ENCODE measurements at regions not wholly inside any gene's neighbourhood (a gene's known extent, or its start where the extent isn't known, plus 50 kb on each side); places are given as distances from the start of the nearest gene placed in this dataset.
A peak's percentile ranks its signal among the peaks of the same experiment; 100 is the strongest.

DNA sequence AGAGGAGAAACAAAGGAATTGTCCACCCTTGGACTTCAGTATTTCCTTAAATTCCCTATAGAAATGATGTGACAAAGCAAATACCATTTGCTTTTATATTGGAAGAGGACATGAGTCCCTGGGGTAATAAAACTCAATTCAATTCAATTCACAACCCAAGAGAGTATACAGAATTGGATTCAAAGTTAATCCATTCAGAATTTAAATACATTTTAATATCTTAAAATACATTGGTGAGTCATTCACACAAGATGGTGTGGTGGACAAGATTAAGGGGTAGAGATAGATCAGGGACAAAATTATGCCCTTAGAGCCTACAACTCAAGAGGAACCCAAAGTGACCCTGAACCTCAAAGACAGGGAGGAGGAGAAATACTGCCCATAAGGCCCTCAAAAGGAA lies 495.0 kb upstream of the TMPO start:
- no peak overlapping the region for H3K4me3 ChIP-seq (ENCODE audit: low read depth, low read length)
- TF ChIP-seq, protein P1, sequence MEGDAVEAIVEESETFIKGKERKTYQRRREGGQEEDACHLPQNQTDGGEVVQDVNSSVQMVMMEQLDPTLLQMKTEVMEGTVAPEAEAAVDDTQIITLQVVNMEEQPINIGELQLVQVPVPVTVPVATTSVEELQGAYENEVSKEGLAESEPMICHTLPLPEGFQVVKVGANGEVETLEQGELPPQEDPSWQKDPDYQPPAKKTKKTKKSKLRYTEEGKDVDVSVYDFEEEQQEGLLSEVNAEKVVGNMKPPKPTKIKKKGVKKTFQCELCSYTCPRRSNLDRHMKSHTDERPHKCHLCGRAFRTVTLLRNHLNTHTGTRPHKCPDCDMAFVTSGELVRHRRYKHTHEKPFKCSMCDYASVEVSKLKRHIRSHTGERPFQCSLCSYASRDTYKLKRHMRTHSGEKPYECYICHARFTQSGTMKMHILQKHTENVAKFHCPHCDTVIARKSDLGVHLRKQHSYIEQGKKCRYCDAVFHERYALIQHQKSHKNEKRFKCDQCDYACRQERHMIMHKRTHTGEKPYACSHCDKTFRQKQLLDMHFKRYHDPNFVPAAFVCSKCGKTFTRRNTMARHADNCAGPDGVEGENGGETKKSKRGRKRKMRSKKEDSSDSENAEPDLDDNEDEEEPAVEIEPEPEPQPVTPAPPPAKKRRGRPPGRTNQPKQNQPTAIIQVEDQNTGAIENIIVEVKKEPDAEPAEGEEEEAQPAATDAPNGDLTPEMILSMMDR (conservative IDR thresholded peaks at IDR 0.05; ENCODE audit: low read depth, low read length) = no peak
- DNase-seq (ENCODE audit: low read depth) = no peak

GRCh38 chr12:98022961-98023360 lies 492.4 kb upstream of the TMPO start:
- DNase-seq (ENCODE audit: low read depth) = peak; percentile 20
- TF ChIP-seq, protein P1 (conservative IDR thresholded peaks at IDR 0.05; ENCODE audit: low read depth, low read length) = no peak
- no peak overlapping the region for H3K4me3 ChIP-seq (ENCODE audit: low read depth, low read length)

GRCh38 chr12:98037401-98038140 lies 477.8 kb upstream of the TMPO start:
- H3K4me3 ChIP-seq (ENCODE audit: low read depth, low read length) = no peak overlapping the region
- TF ChIP-seq, protein P1 (conservative IDR thresholded peaks at IDR 0.05; ENCODE audit: low read depth, low read length) = no peak
- no peak for DNase-seq (ENCODE audit: low read depth)

DNA sequence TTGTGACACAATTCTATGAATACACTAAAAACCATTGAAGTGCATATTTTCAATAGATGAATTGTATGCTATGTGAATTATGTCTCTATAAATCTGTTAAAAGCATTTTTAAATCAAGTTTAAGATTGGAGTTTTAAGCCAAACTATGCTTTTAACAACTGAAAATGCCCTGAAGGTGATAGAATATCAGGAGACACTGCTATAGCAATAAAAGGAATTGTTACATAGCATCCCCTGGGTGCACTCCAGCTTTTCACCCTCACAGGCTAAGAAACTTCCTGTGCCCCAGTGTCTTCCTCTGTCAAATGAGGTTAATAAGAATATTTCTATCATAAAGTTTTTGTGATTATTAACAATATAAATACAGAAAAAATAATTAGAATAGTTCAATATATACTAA lies 472.7 kb upstream of the TMPO start:
- TF ChIP-seq, protein P1 (conservative IDR thresholded peaks at IDR 0.05; ENCODE audit: low read depth, low read length) = no peak
- DNase-seq (ENCODE audit: low read depth) = no peak
- no peak overlapping the region for H3K4me3 ChIP-seq (ENCODE audit: low read depth, low read length)

DNA sequence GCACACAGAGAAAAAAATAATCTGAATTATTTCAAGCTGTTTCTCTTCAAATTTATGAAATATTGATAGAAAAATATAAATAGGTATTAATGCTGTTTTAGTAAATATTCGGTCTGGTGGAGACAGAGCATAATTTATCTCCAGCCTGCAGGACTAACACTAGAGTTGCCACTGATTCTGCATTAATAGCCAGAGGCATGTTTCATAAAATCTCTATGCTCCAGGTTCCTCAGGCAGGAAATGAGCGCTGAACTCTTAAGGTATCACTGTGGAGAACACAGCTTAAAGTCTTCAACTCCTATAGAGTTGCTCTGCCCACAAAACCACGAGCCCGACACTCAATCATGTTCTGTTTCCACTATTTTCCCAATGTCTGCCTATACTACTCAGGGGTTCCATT lies 470.0 kb upstream of the TMPO start:
- no peak overlapping the region for H3K4me3 ChIP-seq (ENCODE audit: low read depth, low read length)
- DNase-seq (ENCODE audit: low read depth) = no peak
- TF ChIP-seq, protein P1 (conservative IDR thresholded peaks at IDR 0.05; ENCODE audit: low read depth, low read length) = no peak

GRCh38 chr12:98048326-98048725 lies 467.1 kb upstream of the TMPO start:
- no peak overlapping the region for H3K4me3 ChIP-seq (ENCODE audit: low read depth, low read length)
- no peak for DNase-seq (ENCODE audit: low read depth)
- TF ChIP-seq, protein P1 (conservative IDR thresholded peaks at IDR 0.05; ENCODE audit: low read depth, low read length) = no peak

DNA sequence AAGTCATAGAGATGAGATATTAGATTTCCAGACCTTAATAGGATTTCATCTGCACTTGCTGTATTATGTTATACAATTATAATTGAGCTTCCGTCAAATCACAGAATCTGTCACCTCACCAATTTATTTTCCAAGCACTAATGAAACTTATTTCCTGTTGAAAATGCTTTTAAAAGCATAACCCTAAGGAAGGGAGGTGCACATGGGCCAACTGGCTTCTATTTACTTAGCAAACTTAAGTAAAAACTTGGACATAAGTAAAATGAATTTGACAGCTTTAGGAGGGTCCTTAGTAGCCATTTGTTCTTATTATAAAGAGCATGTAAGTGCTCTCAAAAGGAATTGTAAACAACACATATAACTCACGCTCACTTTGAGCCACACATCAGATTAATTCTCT lies 462.2 kb upstream of the TMPO start:
- no peak overlapping the region for H3K4me3 ChIP-seq (ENCODE audit: low read depth, low read length)
- DNase-seq (ENCODE audit: low read depth) = no peak
- TF ChIP-seq, protein P1 (conservative IDR thresholded peaks at IDR 0.05; ENCODE audit: low read depth, low read length) = no peak

Data from epithelial cell of proximal tubule (primary cell).